ENCODE measurements at regions not wholly inside any gene's neighbourhood (a gene's known extent, or its start where the extent isn't known, plus 50 kb on each side); places are given as distances from the start of the nearest gene placed in this dataset.

DNA sequence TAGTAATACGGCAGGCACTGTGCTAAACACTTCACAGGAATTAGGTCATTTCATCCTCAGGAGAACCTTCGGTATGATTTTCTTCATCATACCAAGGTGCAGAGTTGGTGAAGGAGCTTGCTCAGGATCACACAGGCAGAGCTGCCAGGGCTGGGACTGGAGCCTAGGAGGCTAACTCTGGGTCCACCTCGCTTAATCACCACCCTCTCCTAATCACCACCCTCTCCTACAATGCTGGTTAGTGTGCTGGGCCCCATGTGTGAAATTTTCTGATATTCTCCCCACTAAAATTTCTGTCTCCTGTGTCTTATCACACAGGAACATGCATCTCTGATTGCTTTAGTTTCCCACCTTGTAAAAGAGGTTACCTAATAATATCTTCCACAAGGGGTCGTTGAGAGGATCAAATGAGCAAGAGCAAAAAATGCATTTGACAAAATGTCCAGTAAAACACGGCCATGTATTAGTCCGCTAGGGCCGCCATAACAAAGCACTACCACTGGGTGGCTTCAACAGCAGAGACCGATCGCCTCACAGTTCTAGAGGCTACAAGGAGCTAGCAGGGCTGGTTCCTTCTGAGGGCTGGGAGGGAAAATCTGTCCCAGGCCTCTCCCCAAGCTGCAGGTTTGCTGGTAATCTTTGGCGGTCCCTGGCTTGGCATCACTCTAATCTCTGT, 128.2 kb upstream of the NFIB start:
- CTCF ChIA-PET = interaction anchor here (0.6 to 1.4 kb wide), 7 partner anchors 8 to 326 kb away, joined by 3 to 7 read pairs (median 3); no protein-coding TSS in a partner anchor
- H3K4me1 ChIP-seq (ENCODE audit: control insufficient read depth, insufficient read depth, low read length) = no peaks in the 10 kb centered on the region
- no peaks in the 10 kb centered on the region for H3K9me3 ChIP-seq (ENCODE audit: control insufficient read depth, insufficient read depth, low read depth, low read length)
- no peak overlapping the region for H3K27ac ChIP-seq (ENCODE audit: extremely low read depth, low read depth, low read length)
- no peak overlapping the region for H3K4me3 ChIP-seq (ENCODE audit: low read depth, low read length)
- no peaks in the 10 kb centered on the region for H3K36me3 ChIP-seq (ENCODE audit: control insufficient read depth in 2 of 2, insufficient read depth in 1 of 2, low read length in 2 of 2)
- TF ChIP-seq, protein P1, sequence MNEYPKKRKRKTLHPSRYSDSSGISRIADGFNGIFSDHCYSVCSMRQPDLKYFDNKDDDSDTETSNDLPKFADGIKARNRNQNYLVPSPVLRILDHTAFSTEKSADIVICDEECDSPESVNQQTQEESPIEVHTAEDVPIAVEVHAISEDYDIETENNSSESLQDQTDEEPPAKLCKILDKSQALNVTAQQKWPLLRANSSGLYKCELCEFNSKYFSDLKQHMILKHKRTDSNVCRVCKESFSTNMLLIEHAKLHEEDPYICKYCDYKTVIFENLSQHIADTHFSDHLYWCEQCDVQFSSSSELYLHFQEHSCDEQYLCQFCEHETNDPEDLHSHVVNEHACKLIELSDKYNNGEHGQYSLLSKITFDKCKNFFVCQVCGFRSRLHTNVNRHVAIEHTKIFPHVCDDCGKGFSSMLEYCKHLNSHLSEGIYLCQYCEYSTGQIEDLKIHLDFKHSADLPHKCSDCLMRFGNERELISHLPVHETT (tag by site-specific recombination; IDR thresholded peaks at IDR 0.05) = no peak
- TF ChIP-seq SP2 (tag by site-specific recombination; IDR thresholded peaks at IDR 0.05) = no peak
- TF ChIP-seq ZNF514 (tag by site-specific recombination; IDR thresholded peaks at IDR 0.05) = no peak
- no peak for TF ChIP-seq REPIN1 (tag by site-specific recombination; IDR thresholded peaks at IDR 0.05; ENCODE audit: low read depth)
- no peak for TF ChIP-seq ZNF501 (tag by site-specific recombination; IDR thresholded peaks at IDR 0.05)
- TF ChIP-seq ZNF239 (tag by site-specific recombination; IDR thresholded peaks at IDR 0.05) = no peak
- TF ChIP-seq ZNF670 (tag by site-specific recombination; IDR thresholded peaks at IDR 0.05; ENCODE audit: low read depth) = no peak
- TF ChIP-seq ZSCAN23 (tag by site-specific recombination; IDR thresholded peaks at IDR 0.05) = no peak
- TF ChIP-seq ZNF664 (tag by site-specific recombination; IDR thresholded peaks at IDR 0.05) = no peak
- TF ChIP-seq, protein P2, sequence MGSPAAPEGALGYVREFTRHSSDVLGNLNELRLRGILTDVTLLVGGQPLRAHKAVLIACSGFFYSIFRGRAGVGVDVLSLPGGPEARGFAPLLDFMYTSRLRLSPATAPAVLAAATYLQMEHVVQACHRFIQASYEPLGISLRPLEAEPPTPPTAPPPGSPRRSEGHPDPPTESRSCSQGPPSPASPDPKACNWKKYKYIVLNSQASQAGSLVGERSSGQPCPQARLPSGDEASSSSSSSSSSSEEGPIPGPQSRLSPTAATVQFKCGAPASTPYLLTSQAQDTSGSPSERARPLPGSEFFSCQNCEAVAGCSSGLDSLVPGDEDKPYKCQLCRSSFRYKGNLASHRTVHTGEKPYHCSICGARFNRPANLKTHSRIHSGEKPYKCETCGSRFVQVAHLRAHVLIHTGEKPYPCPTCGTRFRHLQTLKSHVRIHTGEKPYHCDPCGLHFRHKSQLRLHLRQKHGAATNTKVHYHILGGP (tag by site-specific recombination; IDR thresholded peaks at IDR 0.05) = no peak
- TF ChIP-seq ZNF837 (tag by site-specific recombination; IDR thresholded peaks at IDR 0.05) = no peak
- POLR2A ChIA-PET = no interaction called here

DNA sequence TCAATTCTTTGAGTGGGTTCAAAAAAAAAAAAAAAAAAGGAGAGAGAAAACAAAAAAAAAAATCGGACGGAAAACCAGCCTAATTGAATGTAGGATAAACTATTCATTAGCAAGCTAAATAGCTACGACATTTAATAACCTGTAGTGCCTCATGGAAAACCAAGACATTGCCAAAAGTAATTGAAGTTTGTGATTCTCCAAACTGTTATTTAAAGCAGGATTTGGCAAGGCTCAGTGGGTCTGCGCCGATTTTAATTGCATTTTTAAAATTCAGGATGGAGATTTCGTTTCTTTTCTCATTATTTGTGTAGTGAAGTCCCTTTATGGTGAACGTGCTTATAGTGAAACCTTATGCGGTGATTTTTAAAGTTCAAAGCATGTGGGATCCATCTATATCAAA, 127.2 kb upstream of the NFIB start:
- TF ChIP-seq KLF1 (tag by site-specific recombination; IDR thresholded peaks at IDR 0.05) = no peak
- no peak for TF ChIP-seq ZNF223 (tag by site-specific recombination; IDR thresholded peaks at IDR 0.05)
- TF ChIP-seq ZNF530 (tag by site-specific recombination; IDR thresholded peaks at IDR 0.05; ENCODE audit: low read depth) = no peak
- TF ChIP-seq, protein P3, sequence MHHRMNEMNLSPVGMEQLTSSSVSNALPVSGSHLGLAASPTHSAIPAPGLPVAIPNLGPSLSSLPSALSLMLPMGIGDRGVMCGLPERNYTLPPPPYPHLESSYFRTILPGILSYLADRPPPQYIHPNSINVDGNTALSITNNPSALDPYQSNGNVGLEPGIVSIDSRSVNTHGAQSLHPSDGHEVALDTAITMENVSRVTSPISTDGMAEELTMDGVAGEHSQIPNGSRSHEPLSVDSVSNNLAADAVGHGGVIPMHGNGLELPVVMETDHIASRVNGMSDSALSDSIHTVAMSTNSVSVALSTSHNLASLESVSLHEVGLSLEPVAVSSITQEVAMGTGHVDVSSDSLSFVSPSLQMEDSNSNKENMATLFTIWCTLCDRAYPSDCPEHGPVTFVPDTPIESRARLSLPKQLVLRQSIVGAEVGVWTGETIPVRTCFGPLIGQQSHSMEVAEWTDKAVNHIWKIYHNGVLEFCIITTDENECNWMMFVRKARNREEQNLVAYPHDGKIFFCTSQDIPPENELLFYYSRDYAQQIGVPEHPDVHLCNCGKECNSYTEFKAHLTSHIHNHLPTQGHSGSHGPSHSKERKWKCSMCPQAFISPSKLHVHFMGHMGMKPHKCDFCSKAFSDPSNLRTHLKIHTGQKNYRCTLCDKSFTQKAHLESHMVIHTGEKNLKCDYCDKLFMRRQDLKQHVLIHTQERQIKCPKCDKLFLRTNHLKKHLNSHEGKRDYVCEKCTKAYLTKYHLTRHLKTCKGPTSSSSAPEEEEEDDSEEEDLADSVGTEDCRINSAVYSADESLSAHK (tag by site-specific recombination; IDR thresholded peaks at IDR 0.05) = no peak
- POLR2A ChIA-PET = no interaction called here

DNA sequence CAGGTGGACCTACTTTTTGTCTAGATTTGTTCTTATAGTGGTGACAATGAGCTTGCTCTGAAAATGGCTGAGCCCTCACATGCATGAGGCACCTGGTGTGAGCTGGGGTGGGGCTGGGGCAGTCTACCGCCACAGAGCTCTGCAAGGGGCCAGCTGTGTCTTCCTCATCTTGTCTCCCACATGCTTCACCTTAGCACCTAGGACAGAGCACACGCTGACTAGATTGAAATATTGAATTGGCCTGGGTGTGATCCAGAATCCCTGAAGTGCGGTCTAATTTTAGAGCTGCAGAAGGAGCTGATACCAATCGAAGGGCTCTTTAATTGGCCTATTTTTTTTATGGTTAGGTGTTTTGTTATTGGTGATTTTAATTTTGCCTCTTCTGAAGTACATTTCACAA, 126.1 kb upstream of the NFIB start:
- TF ChIP-seq GLI2 (tag by site-specific recombination; IDR thresholded peaks at IDR 0.05; ENCODE audit: borderline replicate concordance, low read depth) = no peak
- TF ChIP-seq, protein P4, sequence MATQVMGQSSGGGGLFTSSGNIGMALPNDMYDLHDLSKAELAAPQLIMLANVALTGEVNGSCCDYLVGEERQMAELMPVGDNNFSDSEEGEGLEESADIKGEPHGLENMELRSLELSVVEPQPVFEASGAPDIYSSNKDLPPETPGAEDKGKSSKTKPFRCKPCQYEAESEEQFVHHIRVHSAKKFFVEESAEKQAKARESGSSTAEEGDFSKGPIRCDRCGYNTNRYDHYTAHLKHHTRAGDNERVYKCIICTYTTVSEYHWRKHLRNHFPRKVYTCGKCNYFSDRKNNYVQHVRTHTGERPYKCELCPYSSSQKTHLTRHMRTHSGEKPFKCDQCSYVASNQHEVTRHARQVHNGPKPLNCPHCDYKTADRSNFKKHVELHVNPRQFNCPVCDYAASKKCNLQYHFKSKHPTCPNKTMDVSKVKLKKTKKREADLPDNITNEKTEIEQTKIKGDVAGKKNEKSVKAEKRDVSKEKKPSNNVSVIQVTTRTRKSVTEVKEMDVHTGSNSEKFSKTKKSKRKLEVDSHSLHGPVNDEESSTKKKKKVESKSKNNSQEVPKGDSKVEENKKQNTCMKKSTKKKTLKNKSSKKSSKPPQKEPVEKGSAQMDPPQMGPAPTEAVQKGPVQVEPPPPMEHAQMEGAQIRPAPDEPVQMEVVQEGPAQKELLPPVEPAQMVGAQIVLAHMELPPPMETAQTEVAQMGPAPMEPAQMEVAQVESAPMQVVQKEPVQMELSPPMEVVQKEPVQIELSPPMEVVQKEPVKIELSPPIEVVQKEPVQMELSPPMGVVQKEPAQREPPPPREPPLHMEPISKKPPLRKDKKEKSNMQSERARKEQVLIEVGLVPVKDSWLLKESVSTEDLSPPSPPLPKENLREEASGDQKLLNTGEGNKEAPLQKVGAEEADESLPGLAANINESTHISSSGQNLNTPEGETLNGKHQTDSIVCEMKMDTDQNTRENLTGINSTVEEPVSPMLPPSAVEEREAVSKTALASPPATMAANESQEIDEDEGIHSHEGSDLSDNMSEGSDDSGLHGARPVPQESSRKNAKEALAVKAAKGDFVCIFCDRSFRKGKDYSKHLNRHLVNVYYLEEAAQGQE (tag by site-specific recombination; IDR thresholded peaks at IDR 0.05) = peak; percentile 72
- no peak overlapping the region for H3K27ac ChIP-seq (ENCODE audit: extremely low read depth, low read depth, low read length)
- CTCF ChIA-PET = interaction anchor here (0.6 to 1.1 kb wide), 2 partner anchors 11 to 1088 kb away, joined by 3 to 5 read pairs; no protein-coding TSS in a partner anchor
- POLR2A ChIA-PET = interaction anchor here (0.6 kb wide), 1 partner anchor 24 kb away, joined by 3 read pairs; no protein-coding TSS in a partner anchor
- no peaks in the 10 kb centered on the region for H3K36me3 ChIP-seq (ENCODE audit: control insufficient read depth in 2 of 2, insufficient read depth in 1 of 2, low read length in 2 of 2)
- H3K4me3 ChIP-seq (ENCODE audit: low read depth, low read length) = no peak overlapping the region
- H3K4me1 ChIP-seq (ENCODE audit: control insufficient read depth, insufficient read depth, low read length) = no peaks in the 10 kb centered on the region
- no peaks in the 10 kb centered on the region for H3K9me3 ChIP-seq (ENCODE audit: control insufficient read depth, insufficient read depth, low read depth, low read length)

More for the DNA sequence above, 127.2 kb upstream of the NFIB start:
- H3K4me1 ChIP-seq (ENCODE audit: control insufficient read depth, insufficient read depth, low read length) = no peaks in the 10 kb centered on the region
- CTCF ChIA-PET = interaction anchor here (0.5 to 0.7 kb wide), 3 partner anchors 25 to 326 kb away, joined by 3 to 5 read pairs (median 3); no protein-coding TSS in a partner anchor
- no peak overlapping the region for H3K4me3 ChIP-seq (ENCODE audit: low read depth, low read length)
- H3K9me3 ChIP-seq (ENCODE audit: control insufficient read depth, insufficient read depth, low read depth, low read length) = no peaks in the 10 kb centered on the region
- no peaks in the 10 kb centered on the region for H3K36me3 ChIP-seq (ENCODE audit: control insufficient read depth in 2 of 2, insufficient read depth in 1 of 2, low read length in 2 of 2)
- H3K27ac ChIP-seq (ENCODE audit: extremely low read depth, low read depth, low read length) = no peak overlapping the region
